ENCODE measurements at regions not wholly inside any gene's neighbourhood (a gene's known extent, or its start where the extent isn't known, plus 50 kb on each side); places are given as distances from the start of the nearest gene placed in this dataset.

DNA sequence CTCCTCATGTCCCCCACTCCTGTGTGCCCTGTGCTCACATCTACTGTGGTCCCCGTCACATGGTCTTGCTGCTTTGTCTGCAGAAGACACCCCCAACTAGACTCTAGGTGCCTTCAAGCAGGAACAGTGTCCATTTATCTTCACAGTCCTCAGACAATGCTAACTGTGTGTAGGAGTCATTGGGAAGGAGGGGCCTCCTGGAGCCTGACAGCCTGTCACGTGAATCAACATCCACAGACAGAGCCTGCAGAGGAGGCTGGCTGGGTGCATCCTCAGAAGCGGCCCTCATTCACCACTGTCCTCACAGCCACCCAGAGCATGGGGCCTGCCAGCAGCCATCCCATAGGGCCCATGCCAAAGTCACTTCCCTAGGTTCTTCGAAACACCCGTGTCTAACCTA is 98.7 kb downstream of the MED10 start:
- TF ChIP-seq EP300 (IDR thresholded peaks at IDR 0.05; ENCODE audit: low read depth) (no peak), CTCF (IDR thresholded peaks at IDR 0.05) (no peak), POLR2A (IDR thresholded peaks at IDR 0.05) (no peak), POLR2AphosphoS5 (IDR thresholded peaks at IDR 0.05) (no peak)

All from transverse colon (tissue), 4 donors.